Liver (tissue), 8 donors: ENCODE measurements at regions not wholly inside any gene's neighbourhood (a gene's known extent, or its start where the extent isn't known, plus 50 kb on each side); places are given as distances from the start of the nearest gene placed in this dataset.

Experiments
- DNase-seq: peaks from one replicate; pipeline ENCODE4 v3.0.0-alpha.2; 2017; ENCODE audit warnings: low spot score
- H3K27ac ChIP-seq, 2 donors: one replicate each; pipeline ENCODE4 v1.7.0; 2013; ENCODE audit warnings: inconsistent platforms in 2 of 2, low read length in 2 of 2, control low read depth in 1 of 2, low read depth in 1 of 2, mild to moderate bottlenecking in 1 of 2
- H3K27me3 ChIP-seq, 4 donors: one replicate each; pipeline versions ENCODE4 v1.6.1 to v1.7.0; 2013; ENCODE audit warnings: low read length in 3 of 4, inconsistent platforms in 1 of 4, mild to moderate bottlenecking in 1 of 4, moderate library complexity in 1 of 4; ENCODE audit not compliant: control insufficient read depth in 4 of 4, insufficient read depth in 4 of 4
- H3K36me3 ChIP-seq, 4 donors: one replicate each; pipeline versions ENCODE4 v1.6.1 to v1.7.0; 2013; ENCODE audit warnings: low read length in 3 of 4, mild to moderate bottlenecking in 3 of 4, low read depth in 1 of 4, moderate library complexity in 1 of 4; ENCODE audit not compliant: control insufficient read depth in 4 of 4, insufficient read depth in 3 of 4
- H3K4me1 ChIP-seq, 4 donors: one replicate each; pipeline versions ENCODE4 v1.6.1 to v1.7.0; 2013; ENCODE audit warnings: low read length in 3 of 4, mild to moderate bottlenecking in 3 of 4, moderate library complexity in 1 of 4; ENCODE audit not compliant: control insufficient read depth in 4 of 4, insufficient read depth in 4 of 4
- H3K4me3 ChIP-seq, 3 donors: one replicate each; pipeline versions ENCODE4 v1.6.1 to v1.7.0; 2013; ENCODE audit warnings: low read length in 3 of 3, control low read depth in 1 of 3, low read depth in 1 of 3, mild to moderate bottlenecking in 1 of 3
- H3K9ac ChIP-seq, 2 donors: one replicate each; pipeline ENCODE4 v1.7.0; 2013; ENCODE audit warnings: low read length in 2 of 2, mild to moderate bottlenecking in 2 of 2, moderate library complexity in 2 of 2, control low read depth in 1 of 2, low read depth in 1 of 2
- H3K9me3 ChIP-seq, 4 donors: one replicate each; pipeline versions ENCODE4 v1.6.1 to v1.7.0; 2013; ENCODE audit warnings: low read length in 3 of 4; ENCODE audit not compliant: control insufficient read depth in 4 of 4
- EGR1 ChIP-seq, 2 donors: IDR thresholded peaks; 2 replicates each; pipeline ENCODE4 v1.6.1; 2016 to 2018; ENCODE audit warnings: antibody characterized with exemption in 2 of 2, low read depth in 2 of 2
- FOXA1 ChIP-seq: IDR thresholded peaks from 2 replicates; pipeline ENCODE4 v1.6.1; 2016; ENCODE audit warnings: antibody characterized with exemption
- FOXA2 ChIP-seq: IDR thresholded peaks from 2 replicates; pipeline ENCODE4 v1.6.1; 2016; ENCODE audit warnings: antibody characterized with exemption
- GABPA ChIP-seq, 2 donors: IDR thresholded peaks in 1 of 2; conservative IDR thresholded peaks in 1 of 2; 2 replicates each; pipeline ENCODE4 v1.6.1; 2016; ENCODE audit warnings: antibody characterized with exemption in 2 of 2, mild to moderate bottlenecking in 1 of 2, moderate library complexity in 1 of 2
- HNF4A ChIP-seq, 2 donors: conservative IDR thresholded peaks; 2 replicates each; pipeline ENCODE4 v1.6.1; 2016; ENCODE audit warnings: antibody characterized with exemption in 2 of 2, mild to moderate bottlenecking in 2 of 2
- HNF4G ChIP-seq: IDR thresholded peaks from 2 replicates; pipeline ENCODE4 v1.6.1; 2016; ENCODE audit warnings: antibody characterized with exemption
- JUND ChIP-seq, 2 donors: IDR thresholded peaks; 2 replicates each; pipeline ENCODE4 v1.6.1; 2016; ENCODE audit warnings: antibody characterized with exemption in 2 of 2
- MAX ChIP-seq: IDR thresholded peaks from 2 replicates; pipeline ENCODE4 v1.6.1; 2016; ENCODE audit warnings: antibody characterized with exemption
- NR2F2 ChIP-seq: IDR thresholded peaks from 2 replicates; pipeline ENCODE4 v1.6.1; 2016; ENCODE audit warnings: antibody characterized with exemption
- RAD21 ChIP-seq, 2 donors: IDR thresholded peaks; 2 replicates each; pipeline ENCODE4 v1.6.1; 2016; ENCODE audit warnings: antibody characterized with exemption in 2 of 2, mild to moderate bottlenecking in 2 of 2
- REST ChIP-seq: IDR thresholded peaks from 2 replicates; pipeline ENCODE4 v1.6.1; 2016; ENCODE audit warnings: antibody characterized with exemption, mild to moderate bottlenecking
- RXRA ChIP-seq, 2 donors: IDR thresholded peaks; 2 replicates each; pipeline ENCODE4 v1.6.1; 2017 to 2018; ENCODE audit warnings: antibody characterized with exemption in 2 of 2, mild to moderate bottlenecking in 1 of 2
- SP1 ChIP-seq: IDR thresholded peaks from 2 replicates; pipeline ENCODE4 v1.6.1; 2018; ENCODE audit warnings: antibody characterized with exemption, mild to moderate bottlenecking
- TAF1 ChIP-seq: conservative IDR thresholded peaks from 2 replicates; pipeline ENCODE4 v1.6.1; 2016; ENCODE audit warnings: antibody characterized with exemption, mild to moderate bottlenecking
- YY1 ChIP-seq: IDR thresholded peaks from 2 replicates; pipeline ENCODE4 v1.6.1; 2016; ENCODE audit warnings: antibody characterized with exemption, mild to moderate bottlenecking
- WGBS: extraction: QIAGEN DNeasy Blood & Tissue Kit; methylation state at CpG from one replicate; pipeline ENCODE4 v1.1.7; 2013; 5-methylcytosine and 5-hydroxymethylcytosine counted together
- TF ChIP-seq, protein P1 (sequence below): IDR thresholded peaks from 2 replicates; pipeline ENCODE4 v1.6.1; 2016; ENCODE audit warnings: antibody characterized with exemption
- TF ChIP-seq, protein P2 (sequence below): fragments of 150-350 bp; IDR thresholded peaks from 2 replicates; pipeline ENCODE4 v1.5.1; 2017; ENCODE audit warnings: improper control_type of control experiment, low read depth, low read length; ENCODE audit not compliant: missing input control
- TF ChIP-seq, protein P3 (sequence below): IDR thresholded peaks from 2 replicates; pipeline ENCODE4 v1.6.1; 2016; ENCODE audit warnings: antibody characterized with exemption
- donor health status: healthy.
- donor health status: healthy.
- donor health status: healthy.
- donor health status: healthy.
- donor health status: healthy.

DNA sequence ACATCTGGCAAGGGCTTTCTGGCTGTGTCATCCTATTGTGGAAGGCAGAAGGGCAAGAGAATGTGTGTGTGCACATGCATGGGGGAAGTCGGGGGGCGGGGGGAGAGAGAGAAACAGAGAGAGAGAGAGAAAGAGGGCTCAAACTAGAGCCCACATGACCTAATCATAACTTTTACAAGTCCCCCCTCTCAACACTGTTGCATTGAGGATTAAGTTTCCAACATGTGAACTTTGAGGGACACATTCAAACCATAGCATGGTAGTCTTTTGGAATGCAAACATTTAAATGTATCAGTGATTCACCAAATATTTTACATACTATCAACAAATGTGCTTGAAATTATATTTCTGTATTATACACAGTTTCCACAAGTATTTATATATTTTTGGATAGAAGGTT is 655.4 kb upstream of the B3GALT2 start:
- 35% methylated on average over 2 of the region's 2 CpGs for WGBS
- H3K36me3 ChIP-seq: no peaks in the 10 kb centered on the region

More for the DNA sequence above, 655.4 kb upstream of the B3GALT2 start:
- no peak for DNase-seq
- Histone ChIP-seq H3K27ac (no peak overlapping the region), H3K9me3 (no peaks in the 10 kb centered on the region), H3K27me3 (no peaks in the 10 kb centered on the region), H3K9ac (no peak overlapping the region), H3K4me1 (no peaks in the 10 kb centered on the region), H3K4me3 (no peak overlapping the region)
- no peak for TF ChIP-seq GABPA (IDR thresholded peaks at IDR 0.05 in 1 of 2, conservative IDR thresholded peaks at IDR 0.05 in 1 of 2)
- TF ChIP-seq, protein P1, sequence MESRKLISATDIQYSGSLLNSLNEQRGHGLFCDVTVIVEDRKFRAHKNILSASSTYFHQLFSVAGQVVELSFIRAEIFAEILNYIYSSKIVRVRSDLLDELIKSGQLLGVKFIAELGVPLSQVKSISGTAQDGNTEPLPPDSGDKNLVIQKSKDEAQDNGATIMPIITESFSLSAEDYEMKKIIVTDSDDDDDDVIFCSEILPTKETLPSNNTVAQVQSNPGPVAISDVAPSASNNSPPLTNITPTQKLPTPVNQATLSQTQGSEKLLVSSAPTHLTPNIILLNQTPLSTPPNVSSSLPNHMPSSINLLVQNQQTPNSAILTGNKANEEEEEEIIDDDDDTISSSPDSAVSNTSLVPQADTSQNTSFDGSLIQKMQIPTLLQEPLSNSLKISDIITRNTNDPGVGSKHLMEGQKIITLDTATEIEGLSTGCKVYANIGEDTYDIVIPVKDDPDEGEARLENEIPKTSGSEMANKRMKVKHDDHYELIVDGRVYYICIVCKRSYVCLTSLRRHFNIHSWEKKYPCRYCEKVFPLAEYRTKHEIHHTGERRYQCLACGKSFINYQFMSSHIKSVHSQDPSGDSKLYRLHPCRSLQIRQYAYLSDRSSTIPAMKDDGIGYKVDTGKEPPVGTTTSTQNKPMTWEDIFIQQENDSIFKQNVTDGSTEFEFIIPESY: no peak
- no peak for TF ChIP-seq FOXA1
- TF ChIP-seq RXRA (IDR thresholded peaks at IDR 0.05): no peak
- no peak for TF ChIP-seq RAD21 (IDR thresholded peaks at IDR 0.05)
- TF ChIP-seq, protein P2, sequence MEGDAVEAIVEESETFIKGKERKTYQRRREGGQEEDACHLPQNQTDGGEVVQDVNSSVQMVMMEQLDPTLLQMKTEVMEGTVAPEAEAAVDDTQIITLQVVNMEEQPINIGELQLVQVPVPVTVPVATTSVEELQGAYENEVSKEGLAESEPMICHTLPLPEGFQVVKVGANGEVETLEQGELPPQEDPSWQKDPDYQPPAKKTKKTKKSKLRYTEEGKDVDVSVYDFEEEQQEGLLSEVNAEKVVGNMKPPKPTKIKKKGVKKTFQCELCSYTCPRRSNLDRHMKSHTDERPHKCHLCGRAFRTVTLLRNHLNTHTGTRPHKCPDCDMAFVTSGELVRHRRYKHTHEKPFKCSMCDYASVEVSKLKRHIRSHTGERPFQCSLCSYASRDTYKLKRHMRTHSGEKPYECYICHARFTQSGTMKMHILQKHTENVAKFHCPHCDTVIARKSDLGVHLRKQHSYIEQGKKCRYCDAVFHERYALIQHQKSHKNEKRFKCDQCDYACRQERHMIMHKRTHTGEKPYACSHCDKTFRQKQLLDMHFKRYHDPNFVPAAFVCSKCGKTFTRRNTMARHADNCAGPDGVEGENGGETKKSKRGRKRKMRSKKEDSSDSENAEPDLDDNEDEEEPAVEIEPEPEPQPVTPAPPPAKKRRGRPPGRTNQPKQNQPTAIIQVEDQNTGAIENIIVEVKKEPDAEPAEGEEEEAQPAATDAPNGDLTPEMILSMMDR: no peak
- TF ChIP-seq NR2F2: no peak
- TF ChIP-seq SP1: no peak
- no peak for TF ChIP-seq MAX
- TF ChIP-seq HNF4A (conservative IDR thresholded peaks at IDR 0.05): no peak
- TF ChIP-seq JUND (IDR thresholded peaks at IDR 0.05): no peak
- TF ChIP-seq, protein P3, sequence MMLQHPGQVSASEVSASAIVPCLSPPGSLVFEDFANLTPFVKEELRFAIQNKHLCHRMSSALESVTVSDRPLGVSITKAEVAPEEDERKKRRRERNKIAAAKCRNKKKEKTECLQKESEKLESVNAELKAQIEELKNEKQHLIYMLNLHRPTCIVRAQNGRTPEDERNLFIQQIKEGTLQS: no peak
- no peak for TF ChIP-seq YY1
- TF ChIP-seq HNF4G: no peak
- TF ChIP-seq TAF1: no peak
- no peak for TF ChIP-seq REST
- no peak for TF ChIP-seq EGR1 (IDR thresholded peaks at IDR 0.05; ENCODE audit: low read depth in 2 of 2)
- TF ChIP-seq FOXA2: no peak
